Skeletal muscle satellite cell (primary cell): ENCODE measurements at regions not wholly inside any gene's neighbourhood (a gene's known extent, or its start where the extent isn't known, plus 50 kb on each side); places are given as distances from the start of the nearest gene placed in this dataset.
"Not testable (repeated sequence)": the region's sequence is repeated elsewhere in the genome, so short reads cannot be mapped to it uniquely, and the experiment has no call there.

ENCODE experiments used
- H3K27me3 ChIP-seq: 2 replicates; pipeline ENCODE4 v1.7.0; 2013; ENCODE audit warnings: low read length; ENCODE audit not compliant: control insufficient read depth, insufficient read depth
- H3K36me3 ChIP-seq: 2 replicates; pipeline ENCODE4 v1.7.0; 2013; ENCODE audit warnings: mild to moderate bottlenecking, control low read depth, low read length; ENCODE audit not compliant: insufficient read depth
- H3K4me1 ChIP-seq: 2 replicates; pipeline ENCODE4 v1.7.0; 2013; ENCODE audit warnings: low read length; ENCODE audit not compliant: control insufficient read depth, insufficient read depth
- H3K4me2 ChIP-seq: 2 replicates; pipeline ENCODE4 v1.7.0; 2013; ENCODE audit warnings: mild to moderate bottlenecking, low read length
- H3K4me3 ChIP-seq: 2 replicates; pipeline ENCODE4 v1.7.0; 2013; ENCODE audit warnings: low read length
- H3K9ac ChIP-seq: 2 replicates; pipeline ENCODE4 v1.7.0; 2013; ENCODE audit warnings: mild to moderate bottlenecking, low read depth, low read length, moderate library complexity
- H3K9me3 ChIP-seq: replicated peaks from 2 replicates; pipeline ENCODE4 v1.7.0; 2013; ENCODE audit warnings: mild to moderate bottlenecking, control low read depth, low read length

DNA sequence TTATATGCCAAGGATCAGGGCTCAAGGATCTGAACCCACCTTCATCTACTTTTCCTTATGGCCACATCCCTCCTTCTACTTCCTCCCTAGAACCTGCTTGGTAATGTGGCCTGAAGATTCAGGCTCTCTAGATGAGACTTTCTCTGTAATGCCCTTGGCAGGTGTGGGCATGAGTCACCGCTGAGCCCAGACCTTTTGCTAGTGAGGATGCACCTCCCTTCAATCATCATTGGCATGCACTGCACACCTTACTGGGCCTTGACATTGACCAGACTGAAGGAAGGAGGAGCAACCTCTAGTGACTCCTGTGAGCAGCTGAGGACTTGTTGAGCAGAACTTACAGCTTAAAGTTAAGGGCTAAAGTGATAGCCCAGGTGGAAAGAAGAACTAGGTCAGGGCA, 405.3 kb downstream of the MAFB start:
- no peak overlapping the region for H3K9ac ChIP-seq

DNA sequence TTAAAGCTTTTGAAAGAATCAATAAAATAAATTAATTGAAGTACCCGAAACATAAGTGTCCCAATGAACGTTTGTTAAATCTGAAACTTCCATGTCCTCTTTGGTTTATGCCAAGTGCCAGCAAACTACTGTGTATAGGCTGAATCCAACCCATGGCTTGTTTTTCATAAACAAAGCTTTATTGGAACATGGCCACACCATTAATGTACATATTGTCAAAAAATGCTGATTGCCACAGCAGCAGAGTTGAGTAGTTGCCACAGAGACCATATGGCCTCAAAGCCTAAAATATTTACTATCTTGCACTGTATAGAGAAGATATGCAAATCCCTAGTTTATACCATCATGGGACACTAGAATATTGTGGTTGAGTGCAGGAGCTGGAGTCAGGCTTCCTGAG, 406.1 kb downstream of the MAFB start:
- no peak overlapping the region for H3K4me2 ChIP-seq
- no peaks in the 10 kb centered on the region for H3K36me3 ChIP-seq
- no peaks in the 10 kb centered on the region for H3K9me3 ChIP-seq
- peaks cover 22% of the 10 kb centered on the region for H3K4me1 ChIP-seq
- H3K9ac ChIP-seq: no peak overlapping the region
- no peak overlapping the region for H3K4me3 ChIP-seq
- peaks cover 6% of the 10 kb centered on the region for H3K27me3 ChIP-seq

More for the DNA sequence above, 405.3 kb downstream of the MAFB start:
- H3K27me3 ChIP-seq: peaks cover 12% of the 10 kb centered on the region
- H3K9me3 ChIP-seq: no peaks in the 10 kb centered on the region
- H3K4me3 ChIP-seq: no peak overlapping the region
- no peaks in the 10 kb centered on the region for H3K36me3 ChIP-seq
- no peak overlapping the region for H3K4me2 ChIP-seq
- H3K4me1 ChIP-seq: peaks cover 22% of the 10 kb centered on the region

- H3K36me3 ChIP-seq: no peaks in the 10 kb centered on the region
These were observed 406.5 kb downstream of the MAFB start for GRCh38 chr20:40282541-40282940.

DNA sequence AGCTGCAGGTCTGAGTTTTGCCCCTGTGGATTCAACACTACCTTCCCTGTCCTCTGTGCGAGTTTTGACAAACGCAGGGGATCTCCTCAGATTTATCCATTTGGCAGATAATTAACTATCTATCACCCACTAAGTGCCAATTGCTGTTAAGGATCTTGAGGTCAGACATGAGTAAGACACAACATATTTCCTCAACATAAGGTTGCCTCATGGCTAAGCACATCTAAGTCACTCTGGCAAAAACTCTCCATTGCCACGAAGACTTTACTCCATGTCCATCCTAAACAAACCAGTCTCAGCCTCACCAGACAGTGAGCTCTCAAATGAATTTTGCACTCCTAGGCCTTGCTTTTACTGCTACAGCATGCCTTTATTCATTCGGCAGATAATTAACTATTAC, 408.4 kb downstream of the MAFB start:
- H3K27me3 ChIP-seq: no peaks in the 10 kb centered on the region
- H3K9ac ChIP-seq: no peak overlapping the region
- peaks cover 10% of the 10 kb centered on the region for H3K4me1 ChIP-seq
- H3K4me3 ChIP-seq: no peak overlapping the region
- no peaks in the 10 kb centered on the region for H3K36me3 ChIP-seq
- no peaks in the 10 kb centered on the region for H3K9me3 ChIP-seq
- no peak overlapping the region for H3K4me2 ChIP-seq

More at GRCh38 chr20:40282541-40282940, 406.5 kb downstream of the MAFB start:
- Histone ChIP-seq H3K4me2 (no peak overlapping the region), H3K4me3 (no peak overlapping the region), H3K4me1 (peaks cover 22% of the 10 kb centered on the region), H3K27me3 (peaks cover 6% of the 10 kb centered on the region), H3K9ac (no peak overlapping the region), H3K9me3 (no peaks in the 10 kb centered on the region)

DNA sequence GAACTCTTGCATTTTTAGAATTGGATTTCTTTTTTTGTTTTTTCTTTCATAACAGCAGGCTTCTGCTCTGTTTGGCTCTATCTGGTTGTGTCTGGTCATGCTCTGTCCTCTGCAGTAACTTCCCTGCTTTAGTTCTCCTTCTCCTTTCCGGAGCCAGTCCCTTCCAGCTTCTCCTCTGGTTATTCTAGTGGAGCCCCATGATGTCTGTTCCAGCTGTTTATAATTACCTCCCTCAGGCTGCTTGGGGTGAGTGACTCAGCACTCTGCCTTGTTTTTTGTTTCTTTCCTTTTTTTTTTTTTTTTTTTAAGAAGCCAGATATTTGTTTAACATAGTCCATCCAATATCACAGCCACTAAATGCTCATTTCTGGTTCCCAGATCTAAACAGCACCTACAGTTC, 409.6 kb downstream of the MAFB start:
- no peaks in the 10 kb centered on the region for H3K36me3 ChIP-seq
- H3K4me1 ChIP-seq: peaks cover 10% of the 10 kb centered on the region
- no peaks in the 10 kb centered on the region for H3K27me3 ChIP-seq
- no peak overlapping the region for H3K4me3 ChIP-seq
- H3K9me3 ChIP-seq: no peaks in the 10 kb centered on the region
- H3K9ac ChIP-seq: no peak overlapping the region
- H3K4me2 ChIP-seq: no peak overlapping the region

- Histone ChIP-seq H3K36me3 (no peaks in the 10 kb centered on the region), H3K27me3 (no peaks in the 10 kb centered on the region), H3K4me1 (peaks cover 10% of the 10 kb centered on the region), H3K4me2 (no peak overlapping the region), H3K4me3 (no peak overlapping the region), H3K9ac (no peak overlapping the region), H3K9me3 (no peaks in the 10 kb centered on the region)
These were observed 410.4 kb downstream of the MAFB start for GRCh38 chr20:40278673-40279072.

- H3K4me2 ChIP-seq: no peak overlapping the region
These were observed 412.7 kb downstream of the MAFB start for GRCh38 chr20:40276301-40276700.

GRCh38 chr20:40275738-40276137, 413.3 kb downstream of the MAFB start:
- Histone ChIP-seq H3K4me3 (no peak overlapping the region), H3K9me3 (no peaks in the 10 kb centered on the region), H3K27me3 (no peaks in the 10 kb centered on the region), H3K9ac (no peak overlapping the region), H3K4me2 (no peak overlapping the region), H3K4me1 (peaks cover 10% of the 10 kb centered on the region), H3K36me3 (no peaks in the 10 kb centered on the region)

More at GRCh38 chr20:40276301-40276700, 412.7 kb downstream of the MAFB start:
- Histone ChIP-seq H3K36me3 (no peaks in the 10 kb centered on the region), H3K9ac (no peak overlapping the region), H3K4me3 (no peak overlapping the region), H3K9me3 (no peaks in the 10 kb centered on the region), H3K4me1 (peaks cover 10% of the 10 kb centered on the region), H3K27me3 (no peaks in the 10 kb centered on the region)

- H3K9ac ChIP-seq: no peak overlapping the region
- H3K36me3 ChIP-seq: no peaks in the 10 kb centered on the region
- H3K4me2 ChIP-seq: no peak overlapping the region
- H3K27me3 ChIP-seq: no peaks in the 10 kb centered on the region
- H3K4me1 ChIP-seq: peaks cover 10% of the 10 kb centered on the region
- H3K9me3 ChIP-seq: no peaks in the 10 kb centered on the region
- H3K4me3 ChIP-seq: no peak overlapping the region
These were observed 414.0 kb downstream of the MAFB start for GRCh38 chr20:40274912-40275533.

DNA sequence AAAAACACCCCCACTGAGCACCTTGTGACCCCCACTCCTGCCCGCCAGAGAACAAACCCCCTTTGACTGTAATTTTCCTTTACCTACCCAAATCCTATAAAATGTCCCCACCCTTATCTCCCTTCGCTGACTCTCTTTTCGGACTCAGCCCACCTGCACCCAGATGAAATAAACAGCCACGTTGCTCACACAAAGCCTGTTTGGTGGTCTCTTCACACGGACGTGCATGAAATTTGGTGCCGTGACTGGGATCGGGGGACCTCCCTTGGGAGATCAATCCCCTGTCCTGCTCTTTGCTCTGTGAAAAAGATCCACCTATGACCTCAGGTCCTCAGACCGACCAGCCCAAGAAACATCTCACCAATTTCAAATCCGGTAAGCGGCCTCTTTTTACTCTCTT, 419.8 kb downstream of the MAFB start:
- not testable (repeated sequence) for H3K9me3 ChIP-seq, H3K9ac ChIP-seq, H3K4me1 ChIP-seq, H3K4me2 ChIP-seq, H3K4me3 ChIP-seq, H3K36me3 ChIP-seq
- peaks cover 10% of the 10 kb centered on the region for H3K27me3 ChIP-seq

- Histone ChIP-seq H3K9me3 (no peaks in the 10 kb centered on the region), H3K27me3 (peaks cover 13% of the 10 kb centered on the region), H3K4me3 (no peak overlapping the region), H3K36me3 (no peaks in the 10 kb centered on the region), H3K4me1 (no peaks in the 10 kb centered on the region), H3K9ac (no peak overlapping the region), H3K4me2 (no peak overlapping the region)
These were observed 420.5 kb downstream of the MAFB start for GRCh38 chr20:40268321-40269075.
